HG03196 (cell line): ENCODE measurements at regions not wholly inside any gene's neighbourhood (a gene's known extent, or its start where the extent isn't known, plus 50 kb on each side); places are given as distances from the start of the nearest gene placed in this dataset.

Experiments used
- ATAC-seq: cut with Tn5 transposase; IDR thresholded peaks from one replicate; pipeline ENCODE4 v1.9.1; 2021; ENCODE audit not compliant: unreplicated experiment

DNA sequence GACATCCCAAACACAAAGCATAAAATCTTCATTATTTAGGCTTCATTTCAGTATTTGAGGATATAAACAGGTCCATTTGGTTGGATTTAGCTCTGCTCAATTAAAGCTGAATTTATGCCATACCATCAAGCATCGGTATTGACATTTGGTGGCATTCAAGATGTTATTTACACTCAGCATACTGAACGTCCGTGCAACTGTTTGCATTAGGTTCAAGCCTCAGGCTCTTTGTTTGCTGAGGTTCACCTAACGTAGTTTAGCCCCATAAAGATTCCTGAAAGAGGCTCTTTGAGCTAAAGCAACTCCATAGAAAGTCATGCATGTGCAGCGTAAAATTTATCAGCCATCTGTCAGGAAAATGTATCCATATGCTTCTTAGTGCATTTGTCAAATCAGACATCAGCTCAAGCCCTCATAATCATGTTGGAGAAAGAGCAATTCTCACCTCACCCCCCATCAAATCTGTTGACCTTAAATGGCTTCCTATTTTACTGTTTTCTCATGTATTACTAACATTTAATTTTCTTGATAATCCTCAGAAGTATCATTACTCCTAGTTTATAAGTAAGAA is 366.9 kb downstream of the EPHA4 start:
- no peak for ATAC-seq

DNA sequence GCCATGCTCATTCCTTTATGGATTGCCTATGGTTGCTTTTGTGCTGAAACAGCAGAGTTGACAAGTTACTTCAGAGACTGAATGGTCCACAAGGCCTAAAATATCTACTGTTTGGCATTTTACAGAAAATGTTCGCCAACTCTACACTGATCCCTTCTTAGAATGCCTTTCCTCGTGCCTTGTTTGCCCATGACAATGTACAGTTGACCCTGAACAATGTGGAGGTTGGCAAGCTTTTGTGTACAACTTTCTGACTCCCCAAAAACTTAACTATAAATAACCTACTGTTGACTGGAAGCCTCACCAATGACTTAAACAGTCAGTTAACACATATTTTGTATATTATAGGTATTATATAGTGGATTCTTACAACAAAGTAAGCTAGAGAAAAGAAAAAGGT is 361.4 kb downstream of the EPHA4 start:
- no peak for ATAC-seq

GRCh38 chr2:221211653-221212052 is 360.5 kb downstream of the EPHA4 start:
- ATAC-seq = no peak

GRCh38 chr2:221212105-221212504 is 360.0 kb downstream of the EPHA4 start:
- no peak for ATAC-seq

DNA sequence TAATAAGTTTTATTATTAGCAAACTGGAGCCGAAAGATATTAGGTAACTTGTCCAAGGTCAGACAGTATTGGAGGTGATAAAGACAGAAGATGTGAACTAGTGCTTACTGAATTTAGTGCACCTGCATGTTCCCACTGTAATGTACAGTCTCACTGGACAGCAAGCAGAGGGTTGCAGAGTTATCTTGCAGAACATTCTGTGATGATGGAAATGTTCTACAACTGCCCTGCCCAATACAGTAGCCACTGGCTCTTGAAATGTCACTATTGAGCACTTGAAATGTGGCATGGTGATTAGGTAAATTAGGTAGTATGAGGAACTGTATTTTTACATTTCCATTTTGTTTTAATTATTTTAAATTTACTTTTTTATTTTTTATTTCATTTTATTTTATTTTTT is 356.6 kb downstream of the EPHA4 start:
- no peak for ATAC-seq

GRCh38 chr2:221216636-221217035 is 355.5 kb downstream of the EPHA4 start:
- ATAC-seq = no peak

GRCh38 chr2:221225752-221226151 is 346.4 kb downstream of the EPHA4 start:
- ATAC-seq = no peak

DNA sequence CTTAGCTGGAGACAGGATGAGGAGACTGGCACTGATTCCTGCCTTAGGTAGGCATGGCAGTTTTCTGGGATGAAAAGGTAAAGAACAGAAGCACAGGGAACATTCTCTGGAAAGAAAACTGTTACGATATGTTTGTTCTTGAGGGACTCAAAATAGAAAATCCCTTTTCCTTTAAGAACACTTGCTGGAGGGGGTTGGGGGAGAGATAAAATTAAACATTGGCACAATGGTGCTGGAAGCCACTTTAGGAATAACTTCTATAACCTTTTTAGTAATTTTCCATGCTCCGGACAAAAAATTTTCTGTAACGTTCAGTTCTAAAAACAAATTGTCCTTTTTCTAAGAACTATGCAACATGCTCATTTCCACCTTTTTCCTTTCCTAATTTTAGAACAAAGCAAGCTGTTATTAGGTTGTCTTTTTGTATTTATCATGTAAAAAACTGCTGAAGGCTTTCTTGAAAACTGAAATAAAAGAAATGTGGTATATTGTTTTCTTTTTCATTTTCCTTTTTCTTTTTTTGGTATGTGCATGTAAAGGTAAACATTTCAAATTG is 343.8 kb downstream of the EPHA4 start:
- ATAC-seq = no peak

DNA sequence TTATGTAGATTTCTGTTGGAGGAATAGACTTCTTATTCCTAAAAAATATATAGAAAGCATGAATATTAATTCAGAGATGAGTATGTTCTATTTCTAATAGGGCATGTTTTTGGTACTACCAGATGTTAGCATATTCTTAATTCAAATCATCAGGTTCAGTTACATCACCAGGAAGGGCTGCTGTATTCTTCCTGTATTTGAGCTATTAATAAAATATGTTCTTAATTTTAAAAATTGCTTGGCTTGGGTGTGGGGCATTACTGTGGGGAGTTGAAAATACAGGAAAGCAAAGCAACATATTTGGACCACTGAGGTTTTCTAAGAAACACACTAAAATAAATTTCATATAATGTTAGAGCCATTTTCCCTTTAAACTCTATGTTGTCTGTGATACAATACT is 343.0 kb downstream of the EPHA4 start:
- no peak for ATAC-seq

DNA sequence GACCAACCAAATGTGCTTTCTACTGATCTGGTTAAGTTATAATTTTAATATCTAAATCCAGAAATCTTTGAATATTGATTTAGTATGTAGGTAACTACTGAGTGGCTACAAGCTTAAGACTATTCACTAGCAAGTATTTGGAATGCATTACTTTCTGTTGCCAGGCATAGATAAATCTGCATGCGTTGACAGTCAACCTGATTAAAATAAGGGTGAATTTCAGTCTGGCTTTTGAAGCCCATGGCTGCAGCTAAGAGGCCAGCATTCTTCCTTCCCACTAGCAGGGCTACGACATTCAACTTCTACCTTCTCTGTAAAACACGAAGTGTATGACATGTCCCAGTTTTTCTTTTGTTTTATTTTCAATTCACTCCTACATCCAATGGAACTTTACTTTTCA is 340.6 kb downstream of the EPHA4 start:
- ATAC-seq = no peak

GRCh38 chr2:221235941-221236340 is 336.2 kb downstream of the EPHA4 start:
- no peak for ATAC-seq

DNA sequence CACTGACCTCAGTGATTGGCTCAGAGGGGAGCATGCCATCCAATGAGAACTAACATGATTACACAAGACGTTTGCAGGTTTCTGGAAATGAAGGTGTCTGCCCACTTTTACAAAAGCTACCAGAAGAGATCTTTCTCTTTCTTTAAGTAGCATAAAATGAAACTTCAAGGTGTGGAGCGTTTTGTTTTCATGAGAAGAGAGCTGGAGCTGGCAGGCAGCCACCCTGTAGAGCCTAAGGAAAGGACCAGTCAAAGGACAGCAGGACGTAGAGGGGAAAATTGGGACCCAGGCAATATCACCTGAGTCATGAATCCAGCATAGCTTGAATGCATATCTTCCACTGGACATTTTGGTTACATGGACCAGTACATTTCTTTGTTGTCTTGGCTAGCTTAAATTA is 331.0 kb downstream of the EPHA4 start:
- no peak for ATAC-seq

- no peak for ATAC-seq
These were observed 328.3 kb downstream of the EPHA4 start for GRCh38 chr2:221243771-221244170.

DNA sequence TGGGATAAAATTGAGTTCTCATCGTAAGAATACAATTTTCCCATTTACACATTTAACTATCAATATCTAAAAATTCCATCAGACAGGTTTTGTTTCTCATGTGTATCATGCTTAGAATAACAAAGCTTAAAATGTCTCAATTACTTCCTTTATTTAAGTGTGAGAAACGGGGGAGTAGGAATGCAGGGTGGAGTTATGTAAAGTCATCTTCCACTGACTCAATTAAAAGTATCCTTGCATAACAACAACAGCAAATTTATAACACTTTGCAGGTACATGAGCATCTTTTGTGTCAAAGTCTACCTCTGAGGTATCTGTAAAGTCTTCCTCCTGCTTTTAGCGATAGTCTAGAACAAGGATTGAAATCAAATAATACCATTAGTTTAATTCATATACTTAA is 327.1 kb downstream of the EPHA4 start:
- ATAC-seq = no peak

DNA sequence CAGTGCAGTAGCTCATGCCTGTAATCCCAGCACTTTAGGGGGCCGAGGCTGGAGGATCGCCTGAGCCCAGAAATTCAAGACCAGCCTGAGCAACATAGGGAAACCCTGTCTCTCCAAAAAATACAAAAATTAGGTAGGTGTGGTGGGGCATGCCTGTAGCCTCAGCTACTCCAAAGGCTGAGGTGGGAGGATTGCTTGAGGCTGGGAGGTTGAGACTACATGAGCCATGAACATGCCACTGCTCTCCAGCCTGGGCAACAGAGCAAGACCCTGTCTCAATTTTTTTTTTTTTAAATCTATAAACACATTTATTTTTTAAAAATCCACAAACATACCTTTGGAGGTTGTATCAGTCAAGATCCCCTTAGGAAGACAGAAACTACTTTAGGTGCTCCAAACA is 326.3 kb downstream of the EPHA4 start:
- ATAC-seq = no peak

GRCh38 chr2:221254299-221254698 is 317.8 kb downstream of the EPHA4 start:
- ATAC-seq = no peak

DNA sequence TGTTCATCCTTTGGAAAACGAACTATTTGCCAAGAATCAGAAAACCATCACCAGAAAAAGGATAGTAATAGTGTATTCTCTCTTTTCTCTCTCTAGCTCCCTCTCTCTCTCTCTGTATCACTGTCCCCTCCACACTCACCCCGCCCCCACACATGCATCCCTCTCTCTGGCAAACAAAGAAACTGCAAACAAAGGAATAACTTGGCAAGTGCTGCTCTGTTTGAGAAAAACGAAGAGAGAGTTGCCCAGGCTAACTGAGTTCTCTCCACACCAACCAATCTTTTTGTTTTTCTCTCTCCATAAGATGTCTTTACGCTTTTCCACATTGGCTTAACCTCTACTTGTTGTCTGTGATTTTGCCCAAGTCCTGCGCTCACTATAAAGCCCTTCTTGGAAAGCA is 316.2 kb downstream of the EPHA4 start:
- ATAC-seq = no peak

- no peak for ATAC-seq
These were observed 313.6 kb downstream of the EPHA4 start for GRCh38 chr2:221258464-221258863.

DNA sequence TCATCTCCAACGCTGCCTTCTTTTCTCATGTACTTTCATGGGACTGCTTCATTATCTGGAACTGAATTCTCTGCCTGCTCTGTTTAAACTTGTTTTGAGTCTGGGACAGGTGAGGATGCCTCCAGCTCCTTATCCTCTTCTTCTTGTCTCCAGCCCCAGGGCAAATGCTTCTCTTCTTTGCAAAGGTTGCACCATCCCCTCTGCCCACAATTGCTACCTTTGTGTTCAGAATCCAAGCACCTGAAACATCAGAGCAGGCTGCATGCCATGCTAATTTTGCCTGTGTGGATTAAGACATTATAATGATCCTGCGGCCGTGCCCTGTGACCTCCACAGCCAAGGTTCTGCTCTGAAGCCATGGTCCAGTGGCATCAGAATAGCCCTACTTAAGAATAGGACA is 309.5 kb downstream of the EPHA4 start:
- ATAC-seq = no peak

- no peak for ATAC-seq
These were observed 308.5 kb downstream of the EPHA4 start for GRCh38 chr2:221263573-221263972.

- no peak for ATAC-seq
These were observed 307.8 kb downstream of the EPHA4 start for GRCh38 chr2:221264318-221264717.

DNA sequence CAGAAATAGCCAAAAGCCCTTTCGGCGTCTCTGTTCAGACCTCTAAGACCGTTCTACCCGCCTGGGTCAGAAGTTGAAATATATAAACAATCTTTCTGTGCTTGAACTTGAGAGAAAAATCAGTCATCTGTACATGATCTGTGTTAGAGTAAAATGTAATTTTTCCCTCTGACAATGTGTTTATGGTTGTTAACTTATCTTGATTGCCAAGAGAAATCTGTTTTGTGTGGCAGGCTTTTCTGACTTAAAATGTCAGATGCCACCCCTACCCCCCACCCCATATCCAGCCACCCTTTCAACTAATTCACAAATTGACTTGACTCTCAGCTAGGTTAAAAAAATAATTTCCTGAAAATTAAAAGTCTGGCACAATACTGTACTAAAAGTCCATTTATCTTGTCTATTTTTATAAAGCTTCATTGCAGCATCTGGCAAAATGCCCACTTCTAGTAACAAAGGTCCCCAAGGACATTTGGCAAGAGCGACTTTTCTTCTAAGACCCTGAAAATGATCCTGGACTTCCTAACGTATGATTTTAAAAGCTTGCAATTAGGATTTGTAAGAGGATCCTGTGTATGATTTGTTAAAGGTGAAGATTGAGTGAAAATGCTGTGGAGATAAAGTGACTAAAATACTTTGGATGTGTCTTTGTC is 304.2 kb downstream of the EPHA4 start:
- no peak for ATAC-seq

- ATAC-seq = no peak
These were observed 303.5 kb downstream of the EPHA4 start for GRCh38 chr2:221268631-221269030.
